NCI-H774 (cell line): ENCODE measurements at regions not wholly inside any gene's neighbourhood (a gene's known extent, or its start where the extent isn't known, plus 50 kb on each side); places are given as distances from the start of the nearest gene placed in this dataset.
"Not testable (repeated sequence)": the region's sequence is repeated elsewhere in the genome, so short reads cannot be mapped to it uniquely, and the experiment has no call there.

Experiments used
- DNase-seq: peaks from one replicate; lab custom pipeline; 2025; lab: John Stamatoyannopoulos, UW

DNA sequence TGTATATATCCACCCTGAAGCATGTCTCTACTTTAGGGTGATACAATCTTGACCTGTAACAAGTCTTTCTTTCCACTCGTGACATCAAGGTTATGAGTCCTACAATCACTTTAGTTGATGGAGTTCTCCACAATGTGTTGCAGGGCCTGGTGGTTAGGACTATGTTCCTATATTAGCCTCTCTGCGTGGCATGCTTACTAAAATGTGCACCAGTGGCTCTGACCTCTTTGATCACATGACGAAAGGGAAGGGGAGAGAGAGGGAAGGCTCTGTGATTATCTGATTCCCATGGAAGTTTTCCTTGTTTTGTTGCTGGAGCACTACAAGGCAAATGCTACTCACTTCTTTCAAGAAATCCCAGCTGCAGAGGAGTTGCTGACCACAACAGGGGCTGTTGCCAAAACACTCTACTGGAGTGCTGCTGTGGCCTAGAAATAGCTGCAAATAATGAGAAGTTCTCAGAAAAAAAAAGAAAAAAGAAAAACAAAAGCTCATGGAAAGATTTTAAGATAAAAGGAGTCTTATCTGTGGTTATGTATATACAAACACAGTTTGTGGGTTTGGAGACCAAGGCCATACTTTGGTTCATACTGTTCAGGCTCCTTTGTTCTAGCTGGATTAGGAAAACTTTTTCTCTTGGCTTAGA is 272.8 kb upstream of the MMADHC start:
- no peak for DNase-seq

- no peak for DNase-seq
Observed at GRCh38 chr2:149858901-149859634, 271.5 kb upstream of the MMADHC start.

DNA sequence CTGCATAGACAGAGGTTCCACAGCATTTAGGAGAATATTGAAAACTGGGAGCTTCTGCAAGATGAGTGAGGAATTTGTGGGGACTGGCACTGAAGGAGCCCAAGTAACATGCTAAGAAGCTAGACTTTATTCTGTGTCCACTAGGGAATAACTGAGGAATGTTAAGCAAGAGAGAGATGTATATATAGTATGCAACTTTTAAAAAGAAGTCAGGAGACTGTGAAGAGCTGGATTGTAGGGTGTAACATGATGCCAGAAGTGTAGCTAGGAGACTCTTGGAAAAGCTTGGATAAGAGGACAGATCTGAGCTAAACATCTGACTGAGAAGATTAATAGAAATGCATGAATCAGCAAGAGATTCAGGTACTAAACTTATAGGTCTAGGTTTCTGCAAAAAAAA is 270.6 kb upstream of the MMADHC start:
- DNase-seq: no peak

DNA sequence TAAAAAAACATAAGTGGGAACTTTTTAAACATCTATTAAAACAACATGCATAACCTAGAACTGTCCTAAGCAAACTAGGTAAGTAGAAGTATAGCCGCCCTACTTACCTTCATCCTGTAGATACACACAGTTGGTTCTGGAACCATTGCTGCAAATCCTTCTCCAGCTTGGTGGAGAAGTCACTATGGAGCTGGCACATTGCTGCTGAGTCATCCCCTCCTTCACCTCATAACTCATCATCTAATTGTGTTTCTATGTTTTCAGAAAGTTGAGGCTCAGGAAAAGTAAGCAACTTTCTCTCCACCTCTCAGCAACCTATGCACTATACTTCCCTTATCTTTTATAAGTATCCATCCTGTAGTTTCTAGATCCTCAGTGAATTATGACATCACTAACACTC is 269.8 kb upstream of the MMADHC start:
- no peak for DNase-seq

GRCh38 chr2:149855859-149856258 is 268.3 kb upstream of the MMADHC start:
- DNase-seq: not testable (repeated sequence)

DNA sequence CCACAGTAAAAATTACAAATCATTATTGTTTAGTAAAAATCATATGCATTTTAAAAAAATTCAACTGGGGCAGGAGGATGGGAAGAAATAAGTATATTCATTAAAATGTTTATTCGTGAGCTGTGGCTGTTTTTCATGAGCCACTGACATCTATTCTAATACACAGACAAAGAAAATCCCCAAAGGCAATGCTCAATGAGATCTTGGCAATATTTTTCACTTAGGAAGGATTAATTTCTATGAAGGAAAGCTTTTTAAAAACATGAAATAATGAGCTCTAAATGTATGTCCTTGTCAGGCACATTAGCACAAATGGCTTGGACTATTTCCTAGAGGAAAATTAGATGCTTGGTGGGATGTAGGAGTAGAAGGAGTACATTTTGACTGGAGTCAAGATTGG is 262.0 kb upstream of the MMADHC start:
- no peak for DNase-seq

DNA sequence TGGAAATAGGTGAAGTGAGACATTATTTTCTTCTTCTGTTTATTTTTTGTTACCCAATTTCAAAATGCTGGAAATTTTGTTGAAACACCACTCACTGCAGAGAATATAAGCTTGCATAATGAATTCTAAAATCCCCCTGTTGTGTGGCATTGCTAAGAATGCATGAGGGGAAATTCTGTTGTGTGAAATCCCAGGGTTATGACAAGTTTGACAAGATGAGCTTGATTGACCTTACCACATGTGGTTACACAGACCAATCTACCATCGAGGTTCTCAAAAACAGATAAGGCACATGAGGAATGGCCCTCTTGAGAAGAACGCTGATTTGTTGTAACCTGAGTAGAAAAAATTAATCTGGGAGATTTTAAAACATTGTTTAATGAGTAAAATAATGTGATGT is 261.6 kb upstream of the MMADHC start:
- DNase-seq: no peak

GRCh38 chr2:149841396-149841795 is 253.8 kb upstream of the MMADHC start:
- DNase-seq: no peak

DNA sequence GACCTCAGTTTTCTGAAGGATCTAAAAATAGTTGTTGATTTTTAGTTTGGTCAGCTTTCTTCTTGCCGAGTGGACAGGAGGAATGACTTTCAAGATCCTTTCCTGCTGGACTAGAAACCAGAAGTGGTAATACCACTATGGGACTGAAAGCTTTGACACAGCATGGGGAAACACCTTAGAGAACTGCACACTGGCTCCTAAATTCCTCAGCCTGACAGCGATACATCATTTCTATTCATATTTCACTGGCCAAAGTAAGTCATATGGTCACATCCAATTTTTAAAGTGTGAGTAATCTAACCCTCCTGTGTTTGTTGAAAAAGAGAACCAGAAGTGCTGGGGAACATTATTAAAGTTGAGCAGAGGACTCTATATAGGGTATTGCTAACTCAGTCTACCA is 244.7 kb upstream of the MMADHC start:
- no peak for DNase-seq

- DNase-seq: no peak
Observed at GRCh38 chr2:149828520-149829210, 241.1 kb upstream of the MMADHC start.

DNA sequence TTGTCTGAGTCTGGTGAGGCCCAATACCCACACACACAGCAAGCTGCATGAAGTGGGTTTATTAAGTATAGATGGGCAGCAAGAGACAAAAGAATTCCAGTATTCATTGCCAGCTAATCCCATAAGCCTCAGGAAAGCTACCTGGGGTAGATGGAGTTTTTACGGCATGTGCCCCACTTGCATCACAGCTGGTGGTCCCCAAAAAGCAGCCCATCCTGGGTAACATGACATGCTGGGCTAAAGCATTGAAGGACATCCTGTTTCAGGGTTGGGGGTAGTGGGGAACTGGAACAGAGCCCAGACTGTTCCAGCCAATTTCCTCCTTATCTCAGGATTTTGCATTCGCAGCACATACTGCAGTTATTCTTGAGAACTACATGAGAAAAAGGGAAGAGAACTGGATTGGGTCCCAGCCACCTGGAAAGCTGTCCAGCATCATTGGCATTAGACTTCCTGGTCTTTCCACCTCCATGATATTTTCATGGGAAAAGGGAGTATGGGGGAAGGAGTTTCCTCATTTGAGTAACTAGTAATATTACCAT is 240.1 kb upstream of the MMADHC start:
- DNase-seq: no peak

DNA sequence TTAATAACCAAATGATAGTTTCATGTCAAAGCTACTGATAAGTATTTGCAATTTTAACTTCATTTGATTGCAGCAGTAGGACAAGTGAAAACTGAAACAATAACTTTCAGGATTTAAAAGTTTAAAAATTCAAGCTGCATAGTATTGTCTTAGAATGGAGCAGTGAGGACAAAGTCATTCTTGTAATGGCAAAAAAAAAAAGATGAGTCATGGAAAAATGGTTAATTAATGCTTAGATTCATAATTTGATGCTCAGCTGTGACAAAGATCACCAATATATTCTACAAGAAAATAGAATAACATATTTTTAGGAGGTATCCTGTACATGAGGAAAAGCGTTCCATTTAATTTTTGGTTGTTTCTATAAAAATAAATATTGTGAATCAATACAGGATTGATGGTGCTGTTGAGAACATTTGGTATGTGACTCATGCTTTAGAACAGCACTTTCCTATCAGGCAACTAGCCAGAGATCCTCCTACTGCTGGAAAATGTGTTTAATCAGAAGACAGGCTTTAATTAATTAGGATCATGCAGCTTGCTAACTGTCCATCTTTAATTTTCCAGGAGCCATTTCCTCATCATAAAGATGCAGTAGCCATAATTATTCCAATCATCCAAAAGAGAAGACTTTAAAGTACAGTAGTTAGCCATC is 239.0 kb upstream of the MMADHC start:
- no peak for DNase-seq

DNA sequence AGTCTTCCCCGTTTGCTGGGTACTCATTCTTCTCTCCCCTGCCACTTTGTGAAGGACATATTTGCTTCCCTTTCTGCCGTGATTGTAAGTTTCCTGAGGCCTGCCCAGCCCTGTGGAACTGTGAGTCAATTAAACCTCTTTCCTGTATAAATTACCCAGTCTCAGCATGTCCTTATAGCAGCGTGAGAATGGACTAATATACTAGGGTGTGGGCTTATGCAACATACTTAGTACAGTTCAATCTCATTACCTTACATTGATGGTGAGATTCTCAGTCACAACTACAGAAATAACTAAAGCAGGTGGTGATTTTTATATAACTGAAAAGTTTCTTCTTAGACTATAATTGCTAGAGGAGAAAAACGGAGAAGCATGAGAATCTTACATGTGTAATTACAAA is 237.9 kb upstream of the MMADHC start:
- DNase-seq: no peak

GRCh38 chr2:149824136-149824535 is 236.6 kb upstream of the MMADHC start:
- DNase-seq: no peak

- DNase-seq: no peak
Observed at GRCh38 chr2:149819356-149819957, 231.9 kb upstream of the MMADHC start.

DNA sequence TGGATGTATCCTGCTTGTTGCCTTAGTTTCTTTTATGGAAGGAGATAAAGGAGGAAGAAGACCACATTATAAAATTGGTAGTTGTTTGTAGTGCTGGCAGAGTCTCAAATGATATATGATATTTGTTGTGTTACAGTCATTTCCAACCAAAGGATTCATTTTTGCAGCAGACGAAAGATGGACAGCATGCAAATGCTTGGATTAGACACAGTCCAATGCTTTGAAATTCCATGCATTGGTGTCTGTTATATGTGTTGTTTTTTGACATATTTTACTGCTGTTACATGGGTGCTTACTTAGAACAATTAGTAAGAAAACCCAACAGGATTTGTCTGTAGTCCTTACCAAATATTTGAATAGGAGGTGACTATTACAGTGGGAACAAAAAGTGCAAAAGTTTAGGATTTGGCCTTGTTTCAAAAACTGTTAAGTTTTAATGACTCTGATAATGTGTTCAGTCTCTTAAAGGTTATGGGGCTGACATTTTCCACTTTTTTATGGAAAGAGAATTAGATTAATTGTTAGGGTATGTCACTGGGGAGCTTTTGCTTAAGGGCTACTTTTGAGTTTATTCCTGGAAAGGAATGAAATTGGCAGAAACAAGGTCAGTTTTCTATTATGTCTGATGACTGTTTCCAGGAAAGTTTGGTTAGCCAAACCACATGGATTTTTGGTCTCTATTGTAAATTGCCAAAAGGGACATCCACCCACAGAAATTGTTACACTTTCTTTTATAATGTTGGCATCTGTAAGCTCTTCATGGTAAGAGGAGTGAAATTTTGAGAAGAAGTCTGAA is 229.4 kb upstream of the MMADHC start:
- no peak for DNase-seq

DNA sequence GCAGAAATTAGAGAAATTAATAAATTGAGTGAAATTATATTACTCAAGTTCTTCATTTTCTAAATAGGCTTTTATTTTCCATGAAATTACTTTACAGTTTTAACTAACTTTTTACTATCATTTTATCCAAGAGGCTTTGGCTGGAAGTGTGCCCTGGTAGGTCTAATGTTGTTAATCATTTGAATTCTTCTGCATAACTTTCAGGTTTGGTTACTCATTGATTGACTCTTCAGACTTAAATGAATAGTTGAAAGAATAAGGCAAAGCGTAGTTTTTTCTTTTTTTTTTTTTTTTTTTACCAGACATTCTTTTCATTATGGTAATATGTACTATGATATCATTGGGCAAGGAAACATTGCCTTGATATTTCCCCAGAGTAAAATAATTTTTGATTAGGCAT is 228.4 kb upstream of the MMADHC start:
- no peak for DNase-seq

DNA sequence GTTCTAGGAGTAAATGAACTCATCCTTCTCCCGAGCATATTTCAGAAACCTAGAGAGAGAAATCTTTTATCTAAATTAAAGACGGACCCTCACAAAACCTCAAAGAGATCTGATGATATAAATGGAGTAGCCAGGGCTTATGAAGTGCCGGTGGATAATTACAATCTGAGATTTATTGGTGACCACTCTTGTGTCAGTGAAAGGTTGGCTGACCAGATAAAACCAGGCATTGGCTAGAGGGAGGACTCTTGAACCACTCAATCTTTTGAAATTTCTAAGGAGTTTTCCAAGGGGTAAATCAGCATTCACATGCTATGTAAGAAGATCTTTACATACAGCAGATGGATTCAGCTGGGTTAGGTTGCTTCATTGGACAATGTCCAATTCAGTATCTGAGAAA is 227.3 kb upstream of the MMADHC start:
- DNase-seq: no peak

DNA sequence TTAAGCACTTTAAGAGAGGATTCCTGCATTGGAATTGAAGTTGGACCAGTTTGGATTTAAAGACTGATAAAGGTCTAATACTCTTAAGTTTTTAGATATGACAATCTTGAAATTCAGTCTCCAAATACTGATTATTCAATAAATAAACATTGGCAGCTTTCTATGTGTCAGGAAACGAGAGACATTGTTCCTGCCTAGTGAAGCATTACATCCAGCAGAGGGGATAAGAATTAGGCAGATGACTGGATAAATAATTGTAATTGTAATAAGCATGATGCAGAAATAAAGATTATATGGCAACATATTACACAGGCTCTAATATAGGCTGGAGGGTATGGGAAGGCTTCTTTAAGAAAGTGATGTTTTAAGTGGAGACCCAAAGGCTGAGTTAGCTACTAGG is 226.5 kb upstream of the MMADHC start:
- DNase-seq: no peak

- no peak for DNase-seq
Observed at GRCh38 chr2:149808556-149808955, 221.0 kb upstream of the MMADHC start.

- DNase-seq: no peak
Observed at GRCh38 chr2:149806651-149807050, 219.1 kb upstream of the MMADHC start.
